ENCODE measurements at regions not wholly inside any gene's neighbourhood (a gene's known extent, or its start where the extent isn't known, plus 50 kb on each side); places are given as distances from the start of the nearest gene placed in this dataset.

- no peak for TF ChIP-seq CEBPZ (IDR thresholded peaks at IDR 0.05; ENCODE audit: low read depth, low read length)
- no peak for TF ChIP-seq ZNF217 (IDR thresholded peaks at IDR 0.05)
- no peak for TF ChIP-seq RELA (IDR thresholded peaks at IDR 0.05; ENCODE audit: borderline replicate concordance, partially characterized antibody)
- no peak for TF ChIP-seq HDAC6 (IDR thresholded peaks at IDR 0.05; ENCODE audit: unreplicated experiment)
These were observed 88.7 kb upstream of the HPF1 start (continued) for GRCh38 chr4:169846396-169846795.

GRCh38 chr4:169841776-169842175 is 84.0 kb upstream of the HPF1 start:
- Histone ChIP-seq H2AFZ (ENCODE audit: control insufficient read depth, low read depth, low read length) (no peak overlapping the region), H3K4me3 (no peak overlapping the region), H3K79me2 (ENCODE audit: control insufficient read depth, insufficient read depth, low read length) (no peaks in the 10 kb centered on the region), H3K27me3 (replicated peaks in 1 of 2; ENCODE audit: control insufficient read depth in 2 of 2, insufficient read depth in 2 of 2, low read length in 1 of 2) (no peaks in the 10 kb centered on the region), H3K9ac (ENCODE audit: control insufficient read depth, insufficient read depth, low read length) (no peak overlapping the region), H3K27ac (ENCODE audit: control insufficient read depth, insufficient read depth) (no peak overlapping the region), H3K36me3 (ENCODE audit: control insufficient read depth in 2 of 2, insufficient read depth in 2 of 2, low read length in 1 of 2) (no peaks in the 10 kb centered on the region), H3K4me2 (ENCODE audit: control insufficient read depth, insufficient read depth) (no peak overlapping the region), H3K9me3 (replicated peaks; ENCODE audit: control insufficient read depth, insufficient read depth, low read length) (no peaks in the 10 kb centered on the region), H3K4me1 (ENCODE audit: control insufficient read depth, insufficient read depth, low read length) (no peaks in the 10 kb centered on the region), H4K20me1 (ENCODE audit: control insufficient read depth, insufficient read depth) (no peaks in the 10 kb centered on the region)
- ChIA-PET SMC1A (ENCODE audit: uncharacterized antibody, unreplicated experiment) (interaction anchor here (0.7 kb wide), 1 partner anchor 180 kb away, joined by 3 read pairs; no protein-coding TSS in a partner anchor), RAD21 (ENCODE audit: unreplicated experiment) (no interaction called here), POLR2A (no interaction called here), CTCF (no interaction called here)
- no peak for ATAC-seq
- intact Hi-C loops (cut with micrococcal nuclease; ENCODE audit: unreplicated experiment) (no loop called here), in situ Hi-C loops (cut with MboI) (no loop called here)
- no TSS peak for BruUV-seq (replicated peaks)
- FAIRE-seq, result no peak
- WGBS (ENCODE audit: insufficient coverage, insufficient replicate concordance, low lambda C conversion rate, missing lambda C conversion rate), result 14% methylated on average over 2 of the region's 3 CpGs
- no peak for DNase-seq (ENCODE audit: low read depth, low spot score)
- TF ChIP-seq CBFB (IDR thresholded peaks at IDR 0.05; ENCODE audit: low read depth) (no peak), RELB (IDR thresholded peaks at IDR 0.05; ENCODE audit: low read depth) (no peak), CHD2 (IDR thresholded peaks at IDR 0.05; ENCODE audit: borderline replicate concordance, low read depth, low read length) (no peak), SMARCA5 (IDR thresholded peaks at IDR 0.05) (no peak), BACH1 (IDR thresholded peaks at IDR 0.05; ENCODE audit: borderline replicate concordance) (no peak), NFYA (IDR thresholded peaks at IDR 0.05; ENCODE audit: borderline replicate concordance, low read depth, low read length) (no peak), ZBTB40 (IDR thresholded peaks at IDR 0.05; ENCODE audit: borderline replicate concordance) (no peak), SUPT20H (IDR thresholded peaks at IDR 0.05; ENCODE audit: borderline replicate concordance, control insufficient read depth, low read depth, low read length) (no peak), NR2F1 (conservative IDR thresholded peaks at IDR 0.05) (no peak), SREBF2 (IDR thresholded peaks at IDR 0.05; ENCODE audit: low read length) (no peak), YY1 (IDR thresholded peaks at IDR 0.05; ENCODE audit: low read depth, low read length) (no peak), CHD4 (IDR thresholded peaks at IDR 0.05) (no peak)

All from GM12878 (cell line).